IgD-negative memory B cell (primary cell): ENCODE measurements at regions not wholly inside any gene's neighbourhood (a gene's known extent, or its start where the extent isn't known, plus 50 kb on each side); places are given as distances from the start of the nearest gene placed in this dataset.

Source experiments
- H3K27ac Mint-ChIP-seq, 3 donors: one replicate each; pipeline ENCODE4 v1.8.0; 2020 to 2022; ENCODE audit warnings: mild to moderate bottlenecking in 3 of 3, mixed read lengths in 3 of 3, moderate library complexity in 1 of 3
- H3K27me3 Mint-ChIP-seq: one replicate; pipeline ENCODE4 v1.8.0; 2021; ENCODE audit warnings: mixed read lengths
- H3K36me3 Mint-ChIP-seq: one replicate; pipeline ENCODE4 v1.8.0; 2020; ENCODE audit warnings: mild to moderate bottlenecking, mixed read lengths
- H3K4me1 Mint-ChIP-seq, 3 donors: one replicate each; pipeline ENCODE4 v1.8.0; 2020 to 2022; ENCODE audit warnings: mixed read lengths in 3 of 3, mild to moderate bottlenecking in 1 of 3
- H3K4me3 Mint-ChIP-seq, 4 donors: one replicate each; pipeline ENCODE4 v1.8.0; 2020 to 2022; ENCODE audit warnings: mild to moderate bottlenecking in 4 of 4, mixed read lengths in 4 of 4, moderate library complexity in 3 of 4
- H3K9me3 Mint-ChIP-seq, 3 donors: one replicate each; pipeline ENCODE4 v1.8.0; 2020 to 2021; ENCODE audit warnings: mixed read lengths in 3 of 3, mild to moderate bottlenecking in 1 of 3

- Mint-ChIP-seq H3K4me1 (no peaks in the 10 kb centered on the region), H3K27me3 (peaks cover 6% of the 10 kb centered on the region), H3K27ac (no peak overlapping the region), H3K4me3 (no peak overlapping the region), H3K9me3 (no peaks in the 10 kb centered on the region), H3K36me3 (no peaks in the 10 kb centered on the region)
Observed at GRCh38 chr11:114758627-114759026, 80.3 kb downstream of the NXPE2 start.

- no peaks in the 10 kb centered on the region for H3K36me3 Mint-ChIP-seq
- H3K27me3 Mint-ChIP-seq: peaks cover 6% of the 10 kb centered on the region
- H3K4me1 Mint-ChIP-seq: no peaks in the 10 kb centered on the region
- no peak overlapping the region for H3K4me3 Mint-ChIP-seq
- peaks cover 0 to 4% (median 0%) of the 10 kb centered on the region in 3 donors for H3K9me3 Mint-ChIP-seq
- H3K27ac Mint-ChIP-seq: no peak overlapping the region
Observed at GRCh38 chr11:114762408-114762807, 84.1 kb downstream of the NXPE2 start.

GRCh38 chr11:114764563-114764962, 86.2 kb downstream of the NXPE2 start:
- Mint-ChIP-seq H3K27ac (no peak overlapping the region), H3K36me3 (no peaks in the 10 kb centered on the region), H3K4me3 (no peak overlapping the region), H3K4me1 (no peaks in the 10 kb centered on the region), H3K27me3 (no peaks in the 10 kb centered on the region), H3K9me3 (peaks cover 0 to 4% (median 0%) of the 10 kb centered on the region in 3 donors)

GRCh38 chr11:114771172-114771571, 92.8 kb downstream of the NXPE2 start:
- H3K9me3 Mint-ChIP-seq: peaks cover 0 to 5% (median 0%) of the 10 kb centered on the region in 3 donors
- no peak overlapping the region for H3K27ac Mint-ChIP-seq
- no peak overlapping the region for H3K4me3 Mint-ChIP-seq
- no peaks in the 10 kb centered on the region for H3K36me3 Mint-ChIP-seq
- no peaks in the 10 kb centered on the region for H3K4me1 Mint-ChIP-seq
- peaks cover 2% of the 10 kb centered on the region for H3K27me3 Mint-ChIP-seq

- H3K36me3 Mint-ChIP-seq: no peaks in the 10 kb centered on the region
- no peaks in the 10 kb centered on the region for H3K4me1 Mint-ChIP-seq
- no peak overlapping the region for H3K4me3 Mint-ChIP-seq
- peaks cover 0 to 5% (median 0%) of the 10 kb centered on the region in 3 donors for H3K9me3 Mint-ChIP-seq
- peaks cover 2% of the 10 kb centered on the region for H3K27me3 Mint-ChIP-seq
- no peak overlapping the region for H3K27ac Mint-ChIP-seq
Observed at GRCh38 chr11:114773541-114774338, 95.4 kb downstream of the NXPE2 start.

GRCh38 chr11:114774599-114775361, 96.5 kb downstream of the NXPE2 start:
- Mint-ChIP-seq H3K9me3 (peaks cover 0 to 5% (median 0%) of the 10 kb centered on the region in 3 donors), H3K27ac (no peak overlapping the region), H3K4me3 (no peak overlapping the region), H3K36me3 (no peaks in the 10 kb centered on the region), H3K27me3 (peaks cover 2% of the 10 kb centered on the region), H3K4me1 (no peaks in the 10 kb centered on the region)

GRCh38 chr11:114775875-114776621, 97.7 kb downstream of the NXPE2 start:
- Mint-ChIP-seq H3K4me3 (no peak overlapping the region), H3K36me3 (no peaks in the 10 kb centered on the region), H3K27ac (no peak overlapping the region), H3K4me1 (no peaks in the 10 kb centered on the region), H3K27me3 (peaks cover 2% of the 10 kb centered on the region), H3K9me3 (peaks cover 0 to 5% (median 0%) of the 10 kb centered on the region in 3 donors)

- no peaks in the 10 kb centered on the region for H3K36me3 Mint-ChIP-seq
- H3K4me1 Mint-ChIP-seq: no peaks in the 10 kb centered on the region
- peaks cover 0 to 5% (median 0%) of the 10 kb centered on the region in 3 donors for H3K9me3 Mint-ChIP-seq
- no peak overlapping the region for H3K27ac Mint-ChIP-seq
- no peak overlapping the region for H3K4me3 Mint-ChIP-seq
- H3K27me3 Mint-ChIP-seq: peaks cover 2% of the 10 kb centered on the region
Observed at GRCh38 chr11:114776956-114777355, 98.6 kb downstream of the NXPE2 start.

- Mint-ChIP-seq H3K27me3 (peaks cover 4% of the 10 kb centered on the region), H3K4me3 (no peak overlapping the region), H3K9me3 (peaks cover 0 to 2% (median 0%) of the 10 kb centered on the region in 3 donors), H3K27ac (no peak overlapping the region), H3K4me1 (no peaks in the 10 kb centered on the region), H3K36me3 (no peaks in the 10 kb centered on the region)
Observed at GRCh38 chr11:114779189-114779588, 100.9 kb downstream of the NXPE2 start.

GRCh38 chr11:114782650-114783310, 104.5 kb downstream of the NXPE2 start:
- no peaks in the 10 kb centered on the region for H3K4me1 Mint-ChIP-seq
- H3K27me3 Mint-ChIP-seq: peaks cover 5% of the 10 kb centered on the region
- no peaks in the 10 kb centered on the region for H3K9me3 Mint-ChIP-seq
- no peak overlapping the region for H3K4me3 Mint-ChIP-seq
- no peaks in the 10 kb centered on the region for H3K36me3 Mint-ChIP-seq
- H3K27ac Mint-ChIP-seq: no peak overlapping the region

GRCh38 chr11:114783805-114784204, 105.5 kb downstream of the NXPE2 start:
- H3K4me3 Mint-ChIP-seq: no peak overlapping the region
- peaks cover 5% of the 10 kb centered on the region for H3K27me3 Mint-ChIP-seq
- no peaks in the 10 kb centered on the region for H3K36me3 Mint-ChIP-seq
- H3K27ac Mint-ChIP-seq: no peak overlapping the region
- no peaks in the 10 kb centered on the region for H3K4me1 Mint-ChIP-seq
- no peaks in the 10 kb centered on the region for H3K9me3 Mint-ChIP-seq

GRCh38 chr11:114784216-114784615, 105.9 kb downstream of the NXPE2 start:
- Mint-ChIP-seq H3K4me3 (no peak overlapping the region), H3K36me3 (no peaks in the 10 kb centered on the region), H3K27ac (no peak overlapping the region), H3K9me3 (no peaks in the 10 kb centered on the region), H3K4me1 (no peaks in the 10 kb centered on the region), H3K27me3 (peaks cover 5% of the 10 kb centered on the region)

GRCh38 chr11:114784891-114785290, 106.6 kb downstream of the NXPE2 start:
- Mint-ChIP-seq H3K27me3 (peaks cover 5% of the 10 kb centered on the region), H3K4me3 (no peak overlapping the region), H3K36me3 (no peaks in the 10 kb centered on the region), H3K27ac (no peak overlapping the region), H3K9me3 (no peaks in the 10 kb centered on the region), H3K4me1 (no peaks in the 10 kb centered on the region)

GRCh38 chr11:114785820-114786219, 107.5 kb downstream of the NXPE2 start:
- Mint-ChIP-seq H3K4me1 (no peaks in the 10 kb centered on the region), H3K27me3 (peaks cover 5% of the 10 kb centered on the region), H3K4me3 (no peak overlapping the region), H3K9me3 (no peaks in the 10 kb centered on the region), H3K27ac (no peak overlapping the region), H3K36me3 (no peaks in the 10 kb centered on the region)

GRCh38 chr11:114787126-114787525, 108.8 kb downstream of the NXPE2 start:
- H3K27me3 Mint-ChIP-seq: peaks cover 5% of the 10 kb centered on the region
- H3K36me3 Mint-ChIP-seq: no peaks in the 10 kb centered on the region
- H3K27ac Mint-ChIP-seq: no peak overlapping the region
- peaks cover 0 to 3% (median 0%) of the 10 kb centered on the region in 3 donors for H3K9me3 Mint-ChIP-seq
- no peak overlapping the region for H3K4me3 Mint-ChIP-seq
- no peaks in the 10 kb centered on the region for H3K4me1 Mint-ChIP-seq
